ENCODE measurements at regions not wholly inside any gene's neighbourhood (a gene's known extent, or its start where the extent isn't known, plus 50 kb on each side); places are given as distances from the start of the nearest gene placed in this dataset.

DNA sequence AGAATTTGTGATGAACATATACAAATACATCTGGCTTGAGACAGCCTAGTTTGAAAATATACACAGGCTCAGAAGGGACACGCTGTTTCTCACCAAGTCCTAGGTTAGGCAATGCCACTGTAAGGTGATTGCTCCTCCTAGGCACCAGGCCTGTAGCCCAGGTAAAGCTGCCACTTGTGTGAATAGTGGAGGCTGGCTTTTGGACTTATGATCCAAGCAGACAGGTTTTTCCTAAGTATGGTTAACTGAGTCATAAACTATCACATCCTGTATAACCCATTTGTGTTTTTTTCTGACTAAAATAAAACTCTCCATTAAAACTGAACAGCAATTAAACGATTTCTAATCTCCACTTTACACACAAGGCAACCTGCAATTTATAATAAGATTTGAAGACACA is 81.0 kb downstream of the SEMA4F start:
- Mint-ChIP-seq H3K4me1 (peaks cover 9% of the 10 kb centered on the region), H3K36me3 (ENCODE audit: low read depth) (peaks cover 4% of the 10 kb centered on the region), H3K9me3 (peaks cover 19% of the 10 kb centered on the region), H3K27ac (peak overlapping the region in 1 of 3 experiments; percentile 58), H3K4me3 (no peak overlapping the region), H3K27me3 (ENCODE audit: low read depth) (no peaks in the 10 kb centered on the region)
- TF ChIP-seq, protein P1, sequence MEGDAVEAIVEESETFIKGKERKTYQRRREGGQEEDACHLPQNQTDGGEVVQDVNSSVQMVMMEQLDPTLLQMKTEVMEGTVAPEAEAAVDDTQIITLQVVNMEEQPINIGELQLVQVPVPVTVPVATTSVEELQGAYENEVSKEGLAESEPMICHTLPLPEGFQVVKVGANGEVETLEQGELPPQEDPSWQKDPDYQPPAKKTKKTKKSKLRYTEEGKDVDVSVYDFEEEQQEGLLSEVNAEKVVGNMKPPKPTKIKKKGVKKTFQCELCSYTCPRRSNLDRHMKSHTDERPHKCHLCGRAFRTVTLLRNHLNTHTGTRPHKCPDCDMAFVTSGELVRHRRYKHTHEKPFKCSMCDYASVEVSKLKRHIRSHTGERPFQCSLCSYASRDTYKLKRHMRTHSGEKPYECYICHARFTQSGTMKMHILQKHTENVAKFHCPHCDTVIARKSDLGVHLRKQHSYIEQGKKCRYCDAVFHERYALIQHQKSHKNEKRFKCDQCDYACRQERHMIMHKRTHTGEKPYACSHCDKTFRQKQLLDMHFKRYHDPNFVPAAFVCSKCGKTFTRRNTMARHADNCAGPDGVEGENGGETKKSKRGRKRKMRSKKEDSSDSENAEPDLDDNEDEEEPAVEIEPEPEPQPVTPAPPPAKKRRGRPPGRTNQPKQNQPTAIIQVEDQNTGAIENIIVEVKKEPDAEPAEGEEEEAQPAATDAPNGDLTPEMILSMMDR (IDR thresholded peaks at IDR 0.05; ENCODE audit: unreplicated experiment in 3 of 3), result no peak

DNA sequence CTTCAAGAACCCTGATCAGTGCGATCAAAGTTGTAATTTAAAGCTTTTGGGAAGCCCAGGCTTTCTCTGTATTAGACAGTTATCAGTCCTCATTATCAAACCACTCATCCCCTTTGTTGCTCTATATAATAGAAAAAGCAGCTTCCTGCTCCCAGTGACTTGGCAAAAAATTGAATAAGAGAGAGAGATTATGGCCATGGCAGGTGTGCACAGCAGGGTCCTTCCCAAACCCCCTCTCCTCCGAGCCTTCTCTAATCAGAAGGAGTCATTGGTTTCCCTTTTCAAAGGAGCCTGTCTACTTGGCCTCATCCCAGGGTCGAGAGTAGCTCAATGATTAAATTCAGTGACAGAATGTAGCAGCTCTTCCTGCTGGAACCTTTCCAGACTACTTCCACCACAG is 81.5 kb downstream of the SEMA4F start:
- TF ChIP-seq, protein P1 (IDR thresholded peaks at IDR 0.05; ENCODE audit: unreplicated experiment in 3 of 3), result no peak

DNA sequence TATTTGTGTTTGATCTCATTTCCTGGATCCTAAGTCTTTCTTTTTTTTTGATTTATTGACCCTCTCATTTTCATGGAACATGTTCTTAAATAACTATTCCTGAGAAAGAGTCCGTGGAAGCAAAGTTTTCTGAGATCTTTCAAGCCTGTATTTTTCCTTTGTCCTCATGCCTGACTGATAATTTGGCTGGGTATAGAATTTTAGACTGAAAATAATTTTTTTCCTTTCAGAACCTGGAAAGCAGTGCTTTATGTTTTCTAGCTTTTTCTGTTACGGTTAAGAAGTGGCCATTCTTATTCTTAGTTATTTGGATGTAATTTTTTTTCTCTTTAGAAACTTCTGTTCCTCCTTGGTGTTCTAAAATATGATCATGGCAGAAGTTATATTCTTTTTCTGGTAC is 82.5 kb downstream of the SEMA4F start:
- Mint-ChIP-seq H3K27ac (no peak overlapping the region), H3K9me3 (peaks cover 10% of the 10 kb centered on the region), H3K4me1 (peaks cover 19% of the 10 kb centered on the region), H3K27me3 (ENCODE audit: low read depth) (no peaks in the 10 kb centered on the region), H3K4me3 (no peak overlapping the region), H3K36me3 (ENCODE audit: low read depth) (peaks cover 4% of the 10 kb centered on the region)
- TF ChIP-seq, protein P1 (IDR thresholded peaks at IDR 0.05; ENCODE audit: unreplicated experiment in 3 of 3), result no peak

More for the DNA sequence above, 81.5 kb downstream of the SEMA4F start:
- no peak overlapping the region for H3K4me3 Mint-ChIP-seq
- H3K27me3 Mint-ChIP-seq (ENCODE audit: low read depth), result no peaks in the 10 kb centered on the region
- H3K27ac Mint-ChIP-seq, result peak overlapping the region in 1 of 3 experiments; percentile 58
- peaks cover 14% of the 10 kb centered on the region for H3K9me3 Mint-ChIP-seq
- peaks cover 4% of the 10 kb centered on the region for H3K36me3 Mint-ChIP-seq (ENCODE audit: low read depth)
- H3K4me1 Mint-ChIP-seq, result peaks cover 11% of the 10 kb centered on the region

DNA sequence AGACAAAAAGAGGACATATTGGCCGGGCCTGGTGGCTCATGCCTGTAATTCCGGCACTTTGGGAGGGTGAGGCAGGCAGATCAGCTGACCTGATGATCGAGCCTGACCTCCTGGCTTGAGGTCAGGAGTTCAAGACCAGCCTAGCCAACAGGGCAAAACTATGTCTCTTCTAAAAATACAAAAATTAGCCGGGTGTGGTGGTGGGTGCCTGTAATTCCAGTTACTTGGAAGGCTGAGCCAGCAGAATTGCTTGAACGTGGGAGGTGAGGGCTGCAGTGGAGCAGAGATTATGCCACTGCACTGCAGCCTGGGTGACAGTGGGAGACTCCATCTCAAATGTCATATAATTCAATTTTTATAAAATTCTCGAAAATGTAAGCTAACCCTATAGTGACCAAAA is 84.5 kb downstream of the SEMA4F start:
- Mint-ChIP-seq H3K27ac (no peak overlapping the region), H3K9me3 (peaks cover 10% of the 10 kb centered on the region), H3K27me3 (ENCODE audit: low read depth) (peaks cover 3% of the 10 kb centered on the region), H3K4me1 (peaks cover 33% of the 10 kb centered on the region), H3K36me3 (ENCODE audit: low read depth) (peaks cover 4% of the 10 kb centered on the region), H3K4me3 (no peak overlapping the region)
- TF ChIP-seq, protein P1 (IDR thresholded peaks at IDR 0.05; ENCODE audit: unreplicated experiment in 3 of 3), result no peak

DNA sequence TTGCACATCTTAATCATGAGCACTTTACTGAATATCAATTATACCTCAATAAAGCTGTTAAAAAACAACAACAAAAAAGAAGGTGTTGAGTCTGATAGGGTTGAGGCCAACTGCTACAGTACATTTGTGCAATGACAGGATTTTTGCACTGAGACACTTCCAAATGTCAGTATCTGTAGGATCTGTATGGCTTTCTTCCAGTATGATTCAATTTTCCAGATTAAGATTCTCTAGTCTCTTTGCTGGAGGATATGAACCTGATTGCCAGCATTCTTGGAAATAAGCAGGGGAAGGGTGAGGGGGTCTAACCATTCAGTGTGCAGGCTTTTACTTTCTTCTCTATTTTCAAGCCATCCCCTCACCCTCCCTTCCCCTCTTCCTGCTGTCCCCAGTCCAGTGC is 85.1 kb downstream of the SEMA4F start:
- TF ChIP-seq, protein P1 (IDR thresholded peaks at IDR 0.05; ENCODE audit: unreplicated experiment in 3 of 3), result no peak
- no peak overlapping the region for H3K4me3 Mint-ChIP-seq
- H3K4me1 Mint-ChIP-seq, result peaks cover 33% of the 10 kb centered on the region
- H3K9me3 Mint-ChIP-seq, result peaks cover 10% of the 10 kb centered on the region
- H3K27me3 Mint-ChIP-seq (ENCODE audit: low read depth), result peaks cover 3% of the 10 kb centered on the region
- H3K27ac Mint-ChIP-seq, result peak overlapping the region in 1 of 3 experiments; percentile 6
- peaks cover 4% of the 10 kb centered on the region for H3K36me3 Mint-ChIP-seq (ENCODE audit: low read depth)

DNA sequence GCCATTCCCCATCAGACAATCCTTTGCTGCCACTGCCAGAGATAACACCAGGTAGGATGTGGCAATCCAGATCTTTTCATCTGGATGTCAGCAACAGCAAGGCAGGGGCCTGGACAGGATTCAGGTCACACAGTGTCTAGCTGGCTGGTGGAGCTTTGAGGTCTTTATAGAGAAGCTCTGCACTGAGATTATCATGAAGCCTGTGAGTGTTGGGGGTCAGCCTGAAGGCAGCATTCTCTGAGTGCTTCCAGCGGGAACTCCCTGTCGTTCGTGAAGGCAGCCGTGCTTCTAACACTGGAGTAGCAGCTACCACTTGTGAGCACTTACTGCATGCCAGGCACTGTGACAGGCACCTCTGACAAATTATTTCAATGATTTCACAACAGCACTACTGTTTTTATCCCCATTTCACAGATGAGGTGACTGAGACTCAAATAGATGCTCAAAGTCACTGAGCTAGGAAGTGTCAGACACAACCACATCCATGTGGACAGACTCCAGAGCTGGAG is 85.7 kb downstream of the SEMA4F start:
- H3K27ac Mint-ChIP-seq, result no peak overlapping the region
- TF ChIP-seq, protein P1 (IDR thresholded peaks at IDR 0.05; ENCODE audit: unreplicated experiment in 3 of 3), result no peak
- H3K36me3 Mint-ChIP-seq (ENCODE audit: low read depth), result peaks cover 4% of the 10 kb centered on the region
- H3K9me3 Mint-ChIP-seq, result peaks cover 10% of the 10 kb centered on the region
- peaks cover 33% of the 10 kb centered on the region for H3K4me1 Mint-ChIP-seq
- no peak overlapping the region for H3K4me3 Mint-ChIP-seq
- peaks cover 3% of the 10 kb centered on the region for H3K27me3 Mint-ChIP-seq (ENCODE audit: low read depth)
